GM06990 (cell line): ENCODE measurements at regions not wholly inside any gene's neighbourhood (a gene's known extent, or its start where the extent isn't known, plus 50 kb on each side); places are given as distances from the start of the nearest gene placed in this dataset.

Source experiments
- DNase-seq: peaks from one replicate; pipeline ENCODE4 v3.0.0-alpha.2; 2011; ENCODE audit not compliant: insufficient read length; ENCODE audit errors: extremely low read depth
- H3K27me3 ChIP-seq: replicated peaks from 2 replicates; pipeline ENCODE4 v1.6.0; 2011; ENCODE audit warnings: low read length; ENCODE audit not compliant: control insufficient read depth, insufficient read depth
- H3K36me3 ChIP-seq: 2 replicates; pipeline ENCODE4 v1.5.1; 2011; ENCODE audit warnings: low read length; ENCODE audit not compliant: control insufficient read depth, insufficient read depth
- H3K4me3 ChIP-seq: replicated peaks from 2 replicates; pipeline ENCODE4 v1.5.1; 2011; ENCODE audit warnings: low read depth, mild to moderate bottlenecking, control low read depth, low read length
- TF ChIP-seq, protein P1 (sequence below): IDR thresholded peaks from 2 replicates; pipeline ENCODE4 v1.5.1; 2011; ENCODE audit warnings: low read length, control low read depth, mild to moderate bottlenecking, inconsistent platforms; ENCODE audit not compliant: insufficient read depth, poor library complexity, severe bottlenecking

- Histone ChIP-seq H3K4me3 (no peak overlapping the region), H3K36me3 (no peaks in the 10 kb centered on the region), H3K27me3 (no peaks in the 10 kb centered on the region)
- TF ChIP-seq, protein P1, sequence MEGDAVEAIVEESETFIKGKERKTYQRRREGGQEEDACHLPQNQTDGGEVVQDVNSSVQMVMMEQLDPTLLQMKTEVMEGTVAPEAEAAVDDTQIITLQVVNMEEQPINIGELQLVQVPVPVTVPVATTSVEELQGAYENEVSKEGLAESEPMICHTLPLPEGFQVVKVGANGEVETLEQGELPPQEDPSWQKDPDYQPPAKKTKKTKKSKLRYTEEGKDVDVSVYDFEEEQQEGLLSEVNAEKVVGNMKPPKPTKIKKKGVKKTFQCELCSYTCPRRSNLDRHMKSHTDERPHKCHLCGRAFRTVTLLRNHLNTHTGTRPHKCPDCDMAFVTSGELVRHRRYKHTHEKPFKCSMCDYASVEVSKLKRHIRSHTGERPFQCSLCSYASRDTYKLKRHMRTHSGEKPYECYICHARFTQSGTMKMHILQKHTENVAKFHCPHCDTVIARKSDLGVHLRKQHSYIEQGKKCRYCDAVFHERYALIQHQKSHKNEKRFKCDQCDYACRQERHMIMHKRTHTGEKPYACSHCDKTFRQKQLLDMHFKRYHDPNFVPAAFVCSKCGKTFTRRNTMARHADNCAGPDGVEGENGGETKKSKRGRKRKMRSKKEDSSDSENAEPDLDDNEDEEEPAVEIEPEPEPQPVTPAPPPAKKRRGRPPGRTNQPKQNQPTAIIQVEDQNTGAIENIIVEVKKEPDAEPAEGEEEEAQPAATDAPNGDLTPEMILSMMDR, result no peak
- DNase-seq, result no peak
These were observed 167.4 kb downstream of the PTPN20 start for GRCh38 chr10:47078393-47079203.

DNA sequence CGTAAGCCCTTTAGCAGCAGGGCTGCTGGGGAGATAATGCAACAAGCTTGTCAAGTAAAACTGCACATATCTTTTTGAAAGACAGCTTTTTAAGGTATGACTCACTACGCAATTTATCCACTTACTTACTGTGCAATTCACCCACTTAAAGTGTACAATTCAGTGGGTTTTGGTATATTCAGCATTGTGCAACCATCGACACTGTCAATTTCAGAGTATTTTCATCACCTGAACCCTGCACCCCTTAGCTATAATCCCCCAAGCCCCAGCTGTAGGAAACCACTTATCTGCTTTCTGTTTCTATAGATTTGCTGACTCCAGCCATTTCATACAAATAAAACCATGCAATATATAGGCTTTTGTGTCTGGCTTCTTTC is 168.0 kb downstream of the PTPN20 start:
- no peak for DNase-seq
- TF ChIP-seq, protein P1, result no peak
- no peaks in the 10 kb centered on the region for H3K27me3 ChIP-seq
- no peaks in the 10 kb centered on the region for H3K36me3 ChIP-seq
- H3K4me3 ChIP-seq, result no peak overlapping the region

DNA sequence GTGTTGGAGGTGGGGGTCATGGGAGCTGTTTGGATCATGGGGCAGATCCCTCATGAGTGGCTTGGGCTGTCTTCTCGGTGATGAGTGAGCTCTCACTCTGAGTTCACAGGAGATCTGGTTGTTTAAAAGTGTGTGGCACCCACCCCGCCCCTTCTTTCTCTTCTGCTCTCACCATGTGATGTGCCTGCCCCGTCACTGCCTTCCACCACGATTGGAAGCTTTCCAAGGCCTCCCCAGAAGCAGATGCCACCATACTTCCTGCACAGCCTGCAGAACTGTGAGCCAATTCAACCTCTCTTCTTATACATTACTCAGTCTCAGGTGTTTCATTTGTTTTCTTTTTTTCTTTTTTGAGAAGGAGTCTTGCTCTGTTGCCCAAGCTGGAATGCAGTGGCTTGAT is 170.0 kb downstream of the PTPN20 start:
- DNase-seq, result no peak

DNA sequence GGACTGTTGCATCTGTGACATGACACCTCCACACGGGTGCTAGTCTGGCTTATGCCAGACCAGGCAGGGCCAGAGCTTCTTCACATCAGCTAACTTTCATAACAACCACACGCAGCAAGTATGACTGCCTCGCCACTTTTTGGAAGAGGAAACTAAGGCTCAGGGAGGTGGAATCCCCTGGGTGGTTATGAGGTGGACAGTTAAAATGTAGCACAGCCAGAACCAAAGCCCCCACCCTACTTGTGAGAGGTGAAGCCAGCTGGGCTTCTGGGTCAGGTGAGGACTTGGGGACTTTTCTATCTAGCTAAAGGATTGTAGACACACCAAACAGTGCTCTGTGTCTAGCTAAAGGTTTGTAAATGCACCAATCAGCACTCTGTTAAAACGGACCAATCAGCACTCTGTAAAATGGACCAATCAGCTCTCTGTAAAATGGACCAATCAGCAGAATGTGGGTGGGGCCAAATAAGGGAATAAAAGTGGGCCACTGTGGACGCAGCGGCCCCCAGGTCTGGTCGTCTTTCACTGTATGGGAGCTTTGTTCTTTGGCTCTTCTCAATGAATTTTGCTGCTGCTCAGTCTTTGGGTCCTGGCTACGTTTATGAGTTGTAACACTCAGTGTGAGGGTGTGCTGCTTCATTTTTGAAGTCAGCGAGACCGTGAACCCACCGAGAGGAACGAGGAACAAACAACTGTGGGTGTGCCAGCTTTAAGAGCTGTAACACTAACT is 171.0 kb downstream of the PTPN20 start:
- no peak for DNase-seq
- Histone ChIP-seq H3K27me3 (no peaks in the 10 kb centered on the region), H3K36me3 (no peaks in the 10 kb centered on the region), H3K4me3 (no peak overlapping the region)
- TF ChIP-seq, protein P1, result no peak

More for the DNA sequence above, 170.0 kb downstream of the PTPN20 start:
- H3K4me3 ChIP-seq, result no peak overlapping the region
- no peaks in the 10 kb centered on the region for H3K36me3 ChIP-seq
- H3K27me3 ChIP-seq, result no peaks in the 10 kb centered on the region
- TF ChIP-seq, protein P1, result no peak

- Histone ChIP-seq H3K27me3 (peaks cover 2% of the 10 kb centered on the region; the same call in 1 of the 2 replicates), H3K4me3 (no peak overlapping the region), H3K36me3 (no peaks in the 10 kb centered on the region)
- TF ChIP-seq, protein P1, result no peak
- DNase-seq, result no peak
These were observed 176.4 kb downstream of the PTPN20 start for GRCh38 chr10:47087667-47088066.
